HCT116 (cell line): ENCODE measurements at regions not wholly inside any gene's neighbourhood (a gene's known extent, or its start where the extent isn't known, plus 50 kb on each side); places are given as distances from the start of the nearest gene placed in this dataset.

Experiments used
- ATAC-seq: fragments of 200-7000 bp; cut with Tn5 transposase; 2 replicates; pipeline ENCODE4 v1.9.1; 2020; ENCODE audit warnings: mild to moderate bottlenecking, moderate library complexity
- BruUV-seq: library from RNA; stranded (reverse); fragments of 400-500 nt; replicated peaks from 2 replicates; lab custom pipeline; 2021; lab: Mats Ljungman, UMichigan
- CTCF ChIA-PET: fragments of 300-600 bp; sonication (Branson Sonifier 250); formaldehyde crosslinking; loops from one replicate; lab custom pipeline; 2021; ENCODE audit warnings: antibody characterized with exemption; lab: Charles Lee
- POLR2A ChIA-PET: fragments of 300-600, 350-600 bp; sonication (Branson Sonifier 250); formaldehyde crosslinking; loops from one replicate; lab custom pipeline; 2021; ENCODE audit warnings: antibody characterized with exemption; lab: Charles Lee
- RAD21 ChIA-PET, 2 experiments: fragments of 300-600 bp; sonication (Branson Sonifier 250); formaldehyde crosslinking; loops; one replicate each; lab custom pipeline; 2023; ENCODE audit warnings: low total read pairs in 2 of 2; ENCODE audit not compliant: uncharacterized antibody in 2 of 2, unreplicated experiment in 2 of 2, low non-redundant PET in 1 of 2; lab: Charles Lee
- DNase-seq: peaks from one replicate; pipeline ENCODE4 v3.0.0-alpha.2; 2010; ENCODE audit warnings: low read depth, low spot score
- H2AFZ ChIP-seq: fragments of 200-600 bp; shearing (Covaris generic), sonication (generic); 2 replicates; pipeline ENCODE4 v1.6.1; 2017; ENCODE audit warnings: low read depth, mixed run types, mixed read lengths, antibody characterized with exemption, low read length; ENCODE audit not compliant: poor library complexity, severe bottlenecking
- H3K27ac ChIP-seq: 2 replicates; pipeline ENCODE4 v1.5.1; 2012; ENCODE audit warnings: low read depth, low read length
- H3K27me3 ChIP-seq: fragments of 200-600 bp; sonication (generic); 2 replicates; pipeline ENCODE4 v1.6.1; 2016; ENCODE audit warnings: mixed run types, low read length, mixed read lengths; ENCODE audit not compliant: insufficient read depth
- H3K36me3 ChIP-seq, 2 experiments: fragments of 200-500 bp in 1 of 2; fragments of 200-600 bp in 1 of 2; sonication (Bioruptor generic) in 1 of 2; sonication (generic) in 1 of 2; 2 replicates each; pipeline versions ENCODE4 v1.5.1 to v1.6.1; 2014 to 2016; ENCODE audit warnings: low read length in 2 of 2, inconsistent platforms in 1 of 2, mixed read lengths in 1 of 2, mixed run types in 1 of 2; ENCODE audit not compliant: insufficient read depth in 2 of 2, control insufficient read depth in 1 of 2
- H3K4me1 ChIP-seq, 2 experiments: fragments of 200-600 bp in 1 of 2; sonication (generic) in 1 of 2; 2 replicates each; pipeline versions ENCODE4 v1.5.1 to v1.6.1; 2012 to 2017; ENCODE audit warnings: low read length in 2 of 2, inconsistent platforms in 1 of 2, mild to moderate bottlenecking in 1 of 2, mixed read lengths in 1 of 2, mixed run types in 1 of 2, moderate library complexity in 1 of 2; ENCODE audit not compliant: insufficient read depth in 2 of 2, control insufficient read depth in 1 of 2
- H3K4me2 ChIP-seq: fragments of 200-600 bp; sonication (generic); 2 replicates; pipeline ENCODE4 v1.6.1; 2017; ENCODE audit warnings: mixed run types, low read length, mixed read lengths
- H3K4me3 ChIP-seq, 2 experiments: fragments of 200-600 bp in 1 of 2; sonication (generic) in 1 of 2; replicated peaks in 1 of 2; 2 replicates each; pipeline ENCODE4 v1.5.1; 2011 to 2016; ENCODE audit warnings: low read length in 2 of 2, control low read depth in 1 of 2, low read depth in 1 of 2, mild to moderate bottlenecking in 1 of 2, mixed read lengths in 1 of 2, mixed run types in 1 of 2
- H3K79me2 ChIP-seq: fragments of 200-600 bp; sonication (generic); 2 replicates; pipeline ENCODE4 v1.6.1; 2017; ENCODE audit warnings: mild to moderate bottlenecking, mixed run types, low read length, moderate library complexity, mixed read lengths; ENCODE audit not compliant: insufficient read depth
- H3K9ac ChIP-seq: fragments of 200-600 bp; sonication (generic); 2 replicates; pipeline ENCODE4 v1.6.1; 2016; ENCODE audit warnings: low read length, mixed read lengths
- H3K9me2 ChIP-seq: fragments of 200-600 bp; sonication (generic), shearing (Covaris generic); 2 replicates; pipeline ENCODE4 v1.6.1; 2017; ENCODE audit warnings: mixed run types, mild to moderate bottlenecking, moderate library complexity; ENCODE audit not compliant: insufficient read depth
- H3K9me3 ChIP-seq, 2 experiments: fragments of 200-500 bp in 1 of 2; fragments of 200-600 bp in 1 of 2; sonication (Bioruptor generic) in 1 of 2; sonication (generic) in 1 of 2; 2 replicates each; pipeline ENCODE4 v1.6.1; 2014 to 2017; ENCODE audit warnings: low read length in 2 of 2, mixed read lengths in 2 of 2, inconsistent platforms in 1 of 2, low read depth in 1 of 2, mild to moderate bottlenecking in 1 of 2, mixed run types in 1 of 2, moderate library complexity in 1 of 2; ENCODE audit not compliant: control insufficient read depth in 1 of 2, insufficient read depth in 1 of 2
- H4K20me1 ChIP-seq: fragments of 200-600 bp; sonication (generic), shearing (Covaris generic); 2 replicates; pipeline ENCODE4 v1.6.1; 2017; ENCODE audit warnings: mixed run types, mild to moderate bottlenecking, moderate library complexity; ENCODE audit not compliant: insufficient read depth
- CBX3 ChIP-seq: IDR thresholded peaks from 2 replicates; pipeline ENCODE4 v1.6.1; 2012; ENCODE audit warnings: low read depth
- CTCF ChIP-seq, 3 experiments: fragments of 200-600 bp in 1 of 3; sonication (generic) in 1 of 3; IDR thresholded peaks in 2 of 3; conservative IDR thresholded peaks in 1 of 3; 2 replicates each; pipeline ENCODE4 v1.5.1; 2012 to 2017; ENCODE audit warnings: low read depth in 2 of 3, low read length in 2 of 3, antibody characterized with exemption in 1 of 3, borderline replicate concordance in 1 of 3, control low read depth in 1 of 3, mild to moderate bottlenecking in 1 of 3, mixed read lengths in 1 of 3, mixed run types in 1 of 3, moderate library complexity in 1 of 3; ENCODE audit not compliant: insufficient read depth in 1 of 3
- POLR2AphosphoS5 ChIP-seq: IDR thresholded peaks from 2 replicates; pipeline ENCODE4 v1.6.1; 2011; ENCODE audit warnings: mild to moderate bottlenecking, low read depth, low read length, moderate library complexity
- RAD21 ChIP-seq: IDR thresholded peaks from 2 replicates; pipeline ENCODE4 v1.6.1; 2012; ENCODE audit warnings: low read depth, mild to moderate bottlenecking
- SIN3A ChIP-seq: IDR thresholded peaks from 2 replicates; pipeline ENCODE4 v1.6.1; 2012; ENCODE audit warnings: low read depth
- TCF7L2 ChIP-seq: IDR thresholded peaks from 2 replicates; pipeline ENCODE4 v1.7.0; 2011; ENCODE audit warnings: borderline replicate concordance, inconsistent platforms; ENCODE audit not compliant: insufficient read depth, insufficient read length; ENCODE audit errors: extremely low read depth
- ZFX ChIP-seq: fragments of 450-650 bp; IDR thresholded peaks from 2 replicates; pipeline ENCODE4 v1.6.1; 2017
- intact Hi-C: fragments of 100-400 bp; cut with micrococcal nuclease; formaldehyde crosslinking; loops from 2 replicates; pipeline ENCODE4 v1.10.0; 2022
- TF ChIP-seq, protein P1 (sequence below): IDR thresholded peaks from 2 replicates; pipeline ENCODE4 v1.6.1; 2011; ENCODE audit warnings: mild to moderate bottlenecking, low read length, moderate library complexity; ENCODE audit not compliant: insufficient replicate concordance; ENCODE audit errors: extremely low read depth

GRCh38 chr14:61918998-61919397, 156.8 kb downstream of the SNAPC1 start (continued):
- TF ChIP-seq, protein P1, sequence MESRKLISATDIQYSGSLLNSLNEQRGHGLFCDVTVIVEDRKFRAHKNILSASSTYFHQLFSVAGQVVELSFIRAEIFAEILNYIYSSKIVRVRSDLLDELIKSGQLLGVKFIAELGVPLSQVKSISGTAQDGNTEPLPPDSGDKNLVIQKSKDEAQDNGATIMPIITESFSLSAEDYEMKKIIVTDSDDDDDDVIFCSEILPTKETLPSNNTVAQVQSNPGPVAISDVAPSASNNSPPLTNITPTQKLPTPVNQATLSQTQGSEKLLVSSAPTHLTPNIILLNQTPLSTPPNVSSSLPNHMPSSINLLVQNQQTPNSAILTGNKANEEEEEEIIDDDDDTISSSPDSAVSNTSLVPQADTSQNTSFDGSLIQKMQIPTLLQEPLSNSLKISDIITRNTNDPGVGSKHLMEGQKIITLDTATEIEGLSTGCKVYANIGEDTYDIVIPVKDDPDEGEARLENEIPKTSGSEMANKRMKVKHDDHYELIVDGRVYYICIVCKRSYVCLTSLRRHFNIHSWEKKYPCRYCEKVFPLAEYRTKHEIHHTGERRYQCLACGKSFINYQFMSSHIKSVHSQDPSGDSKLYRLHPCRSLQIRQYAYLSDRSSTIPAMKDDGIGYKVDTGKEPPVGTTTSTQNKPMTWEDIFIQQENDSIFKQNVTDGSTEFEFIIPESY = no peak
- TF ChIP-seq TCF7L2 (no peak), POLR2AphosphoS5 (no peak), SIN3A (no peak), CBX3 (no peak)

DNA sequence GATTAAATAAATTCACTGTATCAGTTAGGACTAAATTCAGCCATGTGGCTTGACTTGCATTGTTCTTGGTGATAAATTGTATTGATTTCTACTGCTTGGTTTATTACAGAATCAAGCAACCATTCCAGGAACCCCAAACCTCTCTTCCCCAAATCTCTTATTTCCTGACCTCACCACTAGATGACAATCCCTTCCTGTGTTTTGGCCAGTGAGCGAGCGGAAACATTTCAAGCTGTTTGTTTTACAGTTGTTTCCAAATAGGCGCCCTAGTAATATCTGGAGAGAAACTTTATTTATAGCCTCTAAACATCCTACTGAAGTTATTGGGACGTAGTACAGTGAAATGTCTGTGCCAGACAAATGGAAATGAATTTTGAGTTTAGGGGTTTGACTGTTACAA, 161.1 kb downstream of the SNAPC1 start:
- ChIA-PET RAD21 (no interaction called here), CTCF (no interaction called here), POLR2A (no interaction called here)
- Histone ChIP-seq H4K20me1 (no peaks in the 10 kb centered on the region), H3K4me3 (no peak overlapping the region), H3K36me3 (no peaks in the 10 kb centered on the region), H2AFZ (no peak overlapping the region), H3K9ac (no peak overlapping the region), H3K27ac (no peak overlapping the region), H3K9me3 (no peaks in the 10 kb centered on the region), H3K79me2 (no peaks in the 10 kb centered on the region), H3K9me2 (no peaks in the 10 kb centered on the region), H3K27me3 (peaks cover 61% of the 10 kb centered on the region), H3K4me2 (no peak overlapping the region), H3K4me1 (no peaks in the 10 kb centered on the region)
- no peak for DNase-seq
- no TSS peak for BruUV-seq
- intact Hi-C loops = no loop called here
- no peak for ATAC-seq
- TF ChIP-seq TCF7L2 (no peak), RAD21 (0 out of 2 replicates have a peak, but pooled peaks have one; percentile 8), CTCF (IDR thresholded peaks at IDR 0.05 in 2 of 3, conservative IDR thresholded peaks at IDR 0.05 in 1 of 3; ENCODE audit: borderline replicate concordance in 1 of 3, insufficient read depth in 1 of 3, low read depth in 2 of 3, low read length in 2 of 3) (0 out of 6 replicates have a peak, but pooled peaks of 1 of the 3 experiments have one; percentile 13), ZFX (no peak)
